HS-5 (cell line): ENCODE measurements at regions not wholly inside any gene's neighbourhood (a gene's known extent, or its start where the extent isn't known, plus 50 kb on each side); places are given as distances from the start of the nearest gene placed in this dataset.
A peak's percentile ranks its signal among the peaks of the same experiment; 100 is the strongest.

Source experiments
- DNase-seq: peaks from one replicate; pipeline ENCODE4 v3.0.0-alpha.2; 2012; ENCODE audit warnings: low read depth

- DNase-seq: peak; percentile 23
Measured at GRCh38 chr10:44619975-44620374, 235.1 kb upstream of the CXCL12 start.

- DNase-seq: peak; percentile 20
Measured at GRCh38 chr10:44627591-44628354, 242.9 kb upstream of the CXCL12 start.

GRCh38 chr10:44628921-44629320, 244.0 kb upstream of the CXCL12 start:
- peak; percentile 49 for DNase-seq

- no peak for DNase-seq
Measured at GRCh38 chr10:44635176-44635575, 250.3 kb upstream of the CXCL12 start.

GRCh38 chr10:44636625-44637024, 251.7 kb upstream of the CXCL12 start:
- no peak for DNase-seq

- no peak for DNase-seq
Measured at GRCh38 chr10:44640429-44640828, 255.5 kb upstream of the CXCL12 start.

- no peak for DNase-seq
Measured at GRCh38 chr10:44647473-44647872, 262.6 kb upstream of the CXCL12 start.

- DNase-seq: no peak
Measured at GRCh38 chr10:44647877-44648542, 263.1 kb upstream of the CXCL12 start.

GRCh38 chr10:44650691-44651661, 260.2 kb upstream of the TMEM72 start:
- no peak for DNase-seq

- no peak for DNase-seq
Measured at GRCh38 chr10:44651834-44652233, 259.3 kb upstream of the TMEM72 start.

- no peak for DNase-seq
Measured at GRCh38 chr10:44659320-44659719, 251.8 kb upstream of the TMEM72 start.

- DNase-seq: no peak
Measured at GRCh38 chr10:44660271-44660670, 250.9 kb upstream of the TMEM72 start.

- DNase-seq: no peak
Measured at GRCh38 chr10:44662051-44662450, 249.1 kb upstream of the TMEM72 start.

GRCh38 chr10:44668336-44668735, 242.8 kb upstream of the TMEM72 start:
- DNase-seq: no peak

GRCh38 chr10:44671319-44671718, 239.8 kb upstream of the TMEM72 start:
- no peak for DNase-seq

- no peak for DNase-seq
Measured at GRCh38 chr10:44673245-44673983, 237.7 kb upstream of the TMEM72 start.

- DNase-seq: no peak
Measured at GRCh38 chr10:44674536-44675386, 236.4 kb upstream of the TMEM72 start.

- DNase-seq: no peak
Measured at GRCh38 chr10:44675387-44675874, 235.7 kb upstream of the TMEM72 start.

- no peak for DNase-seq
Measured at GRCh38 chr10:44680764-44681163, 230.4 kb upstream of the TMEM72 start.

- DNase-seq: no peak
Measured at GRCh38 chr10:44682507-44682906, 228.6 kb upstream of the TMEM72 start.

- no peak for DNase-seq
Measured at GRCh38 chr10:44684661-44685060, 226.5 kb upstream of the TMEM72 start.
